HK-2 (cell line): ENCODE measurements at regions not wholly inside any gene's neighbourhood (a gene's known extent, or its start where the extent isn't known, plus 50 kb on each side); places are given as distances from the start of the nearest gene placed in this dataset.

Source experiments
- DNase-seq: peaks from one replicate; pipeline ENCODE4 v3.0.0-alpha.2; 2018; ENCODE audit not compliant: unreplicated experiment

DNA sequence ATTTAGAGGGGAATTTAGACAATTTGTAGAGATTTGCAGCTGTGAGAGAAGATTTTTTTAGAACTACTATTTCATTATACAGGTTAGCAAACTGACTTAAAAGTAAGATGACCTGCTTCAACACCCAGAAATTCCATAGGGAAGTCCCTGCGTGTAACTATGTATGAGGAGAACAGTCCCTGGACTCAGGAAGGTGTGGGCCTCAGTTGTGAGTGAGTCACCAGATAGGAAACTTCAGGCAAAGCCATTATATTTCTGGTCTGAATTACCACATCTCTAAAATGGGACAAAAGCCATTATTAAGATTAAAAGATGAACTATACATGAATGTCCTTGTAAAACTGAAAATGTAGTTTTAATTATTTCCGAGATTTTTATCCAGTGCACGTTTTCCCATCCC is 488.3 kb upstream of the GOLIM4 start:
- no peak for DNase-seq

GRCh38 chr3:168582503-168582902 is 486.8 kb upstream of the GOLIM4 start:
- DNase-seq = no peak

DNA sequence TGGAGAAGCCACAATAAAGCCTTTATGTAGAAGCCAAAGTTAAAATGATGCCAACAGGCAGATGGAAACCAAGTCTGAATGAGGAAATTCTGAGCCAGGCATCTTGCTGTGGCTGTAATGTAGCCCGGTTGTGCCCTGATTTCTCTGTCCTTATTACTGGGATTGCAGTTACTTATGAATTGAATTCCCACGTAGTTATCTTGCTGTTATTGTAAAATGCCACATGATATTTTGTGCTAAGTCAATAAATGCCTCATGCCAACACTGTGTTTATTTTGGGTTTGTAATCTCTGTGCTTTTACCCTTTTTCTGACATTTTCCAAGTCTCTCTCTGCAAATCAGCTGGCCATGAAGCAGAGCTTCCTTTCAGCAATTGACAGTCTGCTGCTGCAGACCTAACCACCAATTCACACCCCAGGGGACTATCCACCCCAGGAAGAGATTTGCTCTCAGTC is 486.1 kb upstream of the GOLIM4 start:
- DNase-seq = no peak

DNA sequence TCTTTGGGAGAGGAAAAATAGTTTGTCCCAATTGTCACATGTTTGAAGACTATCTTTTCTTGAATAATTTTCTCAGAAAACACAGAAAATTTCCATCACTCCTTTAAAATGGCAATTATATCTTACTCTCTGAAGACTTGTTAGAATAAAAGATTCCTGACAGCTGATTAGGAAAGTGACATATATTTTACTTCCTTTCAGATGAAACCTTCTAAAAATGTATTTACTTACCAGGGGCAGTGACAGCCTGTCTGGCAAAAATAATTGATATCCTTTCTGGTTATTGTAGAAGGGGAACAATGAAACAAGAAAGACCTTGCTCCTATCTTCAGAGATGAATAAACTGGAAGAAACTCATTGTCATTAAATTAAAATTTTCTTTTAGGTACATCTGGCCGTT is 483.3 kb upstream of the GOLIM4 start:
- no peak for DNase-seq

GRCh38 chr3:168575750-168576149 is 480.0 kb upstream of the GOLIM4 start:
- DNase-seq = no peak

DNA sequence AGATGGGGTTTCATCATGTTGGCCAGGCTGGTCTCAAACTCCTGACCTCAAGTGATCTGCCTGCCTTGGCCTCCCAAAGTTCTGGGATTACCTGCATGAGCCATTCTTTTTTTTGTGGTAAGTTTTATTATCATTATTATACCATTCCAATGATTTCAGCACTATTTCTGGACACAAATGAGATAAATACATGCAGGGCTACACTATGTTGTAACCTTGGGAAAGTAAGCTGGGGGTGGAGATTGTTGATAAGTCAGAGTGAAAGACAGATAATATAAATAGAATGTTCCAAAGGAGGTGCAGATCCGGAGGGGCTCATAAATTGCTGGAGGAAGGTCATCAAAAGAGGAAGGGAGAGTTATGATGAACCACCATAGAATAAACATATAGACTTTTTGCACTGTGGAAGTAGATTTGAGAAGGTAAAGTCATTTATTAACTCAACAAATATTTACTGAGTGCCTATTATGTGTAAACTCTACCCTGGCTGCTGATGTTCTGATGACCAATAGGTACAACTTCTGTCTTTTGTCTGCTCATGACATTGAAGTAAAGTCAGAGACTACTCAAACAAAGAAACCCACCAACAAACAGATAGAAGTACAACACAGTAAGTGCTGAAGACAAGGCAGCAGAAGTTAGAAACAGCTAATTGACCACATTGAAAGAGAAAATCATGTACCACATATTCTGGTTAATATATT is 478.9 kb upstream of the GOLIM4 start:
- DNase-seq = no peak

GRCh38 chr3:168570404-168571155 is 474.9 kb upstream of the GOLIM4 start:
- DNase-seq = no peak

DNA sequence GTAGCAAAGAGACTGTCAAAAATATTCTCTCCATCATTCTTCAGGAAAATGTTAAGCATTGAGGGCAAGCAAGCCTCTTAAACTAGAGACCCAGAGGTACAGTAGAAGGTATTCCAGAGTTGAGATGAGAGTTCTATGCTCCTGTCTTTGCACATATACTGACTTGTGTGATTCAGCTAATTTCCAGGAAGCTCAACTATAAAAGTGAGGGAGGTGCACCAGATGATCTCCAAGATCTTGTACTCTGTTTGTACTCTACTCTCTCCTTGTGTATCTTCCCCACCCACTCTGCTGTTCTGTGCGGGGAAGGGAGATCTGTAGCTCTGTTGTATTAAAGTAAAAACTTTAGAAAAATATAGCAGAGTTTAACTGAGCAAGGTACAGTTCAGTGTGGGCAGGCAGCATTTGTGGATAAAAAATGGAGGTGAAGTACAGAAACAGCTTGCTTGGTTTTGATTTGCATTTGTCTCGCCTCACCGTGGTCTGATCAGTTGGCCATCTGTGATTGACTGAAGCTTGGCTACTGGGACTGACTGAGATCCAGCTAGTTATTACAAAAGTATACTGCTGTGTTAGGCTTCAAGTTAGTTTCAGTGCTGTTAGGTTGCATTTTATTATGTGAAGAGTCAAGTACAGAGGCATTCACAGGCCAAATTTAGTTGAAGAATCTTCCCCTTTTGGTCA is 463.1 kb upstream of the GOLIM4 start:
- DNase-seq = no peak

DNA sequence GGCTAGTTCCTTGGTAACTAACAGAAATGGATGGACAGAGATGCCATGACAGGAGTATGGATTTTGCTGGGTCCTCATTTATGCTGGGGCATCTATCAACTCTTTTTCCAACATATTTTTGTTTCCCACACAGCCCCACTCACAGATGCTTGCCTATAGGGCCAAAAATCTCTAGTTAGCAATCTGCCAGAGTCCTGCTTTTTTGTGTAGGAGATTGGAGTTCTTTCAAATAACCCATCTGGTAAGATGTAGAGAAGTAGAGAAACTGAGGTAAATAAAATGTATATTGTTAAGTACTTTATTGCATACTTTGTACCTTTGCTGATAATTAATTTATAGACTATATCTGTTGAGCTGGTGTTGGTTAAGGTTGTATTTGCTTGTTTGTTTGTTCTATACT is 456.5 kb upstream of the GOLIM4 start:
- no peak for DNase-seq

- DNase-seq = no peak
These were observed 453.0 kb upstream of the GOLIM4 start for GRCh38 chr3:168548719-168549118.

DNA sequence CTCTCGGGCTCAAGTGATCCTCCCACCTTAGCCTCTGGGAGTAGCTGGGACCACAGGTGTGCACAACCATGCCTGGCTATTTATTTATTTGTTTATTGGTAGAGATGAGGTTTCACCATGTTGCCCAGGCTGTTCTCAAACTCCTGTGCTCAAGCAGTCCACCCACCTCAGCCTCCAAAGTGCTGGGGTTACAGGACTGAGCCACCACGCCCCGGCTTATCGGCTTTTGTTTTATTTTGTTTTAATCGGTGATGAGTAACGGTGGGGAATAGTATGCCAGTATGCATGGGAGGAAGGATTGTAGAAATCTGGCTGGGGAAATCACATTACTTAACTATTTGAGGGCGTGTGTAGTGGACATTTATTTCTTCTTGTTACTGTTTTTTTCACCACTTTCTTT is 451.0 kb upstream of the GOLIM4 start:
- DNase-seq = no peak

GRCh38 chr3:168545591-168545990 is 449.9 kb upstream of the GOLIM4 start:
- no peak for DNase-seq

DNA sequence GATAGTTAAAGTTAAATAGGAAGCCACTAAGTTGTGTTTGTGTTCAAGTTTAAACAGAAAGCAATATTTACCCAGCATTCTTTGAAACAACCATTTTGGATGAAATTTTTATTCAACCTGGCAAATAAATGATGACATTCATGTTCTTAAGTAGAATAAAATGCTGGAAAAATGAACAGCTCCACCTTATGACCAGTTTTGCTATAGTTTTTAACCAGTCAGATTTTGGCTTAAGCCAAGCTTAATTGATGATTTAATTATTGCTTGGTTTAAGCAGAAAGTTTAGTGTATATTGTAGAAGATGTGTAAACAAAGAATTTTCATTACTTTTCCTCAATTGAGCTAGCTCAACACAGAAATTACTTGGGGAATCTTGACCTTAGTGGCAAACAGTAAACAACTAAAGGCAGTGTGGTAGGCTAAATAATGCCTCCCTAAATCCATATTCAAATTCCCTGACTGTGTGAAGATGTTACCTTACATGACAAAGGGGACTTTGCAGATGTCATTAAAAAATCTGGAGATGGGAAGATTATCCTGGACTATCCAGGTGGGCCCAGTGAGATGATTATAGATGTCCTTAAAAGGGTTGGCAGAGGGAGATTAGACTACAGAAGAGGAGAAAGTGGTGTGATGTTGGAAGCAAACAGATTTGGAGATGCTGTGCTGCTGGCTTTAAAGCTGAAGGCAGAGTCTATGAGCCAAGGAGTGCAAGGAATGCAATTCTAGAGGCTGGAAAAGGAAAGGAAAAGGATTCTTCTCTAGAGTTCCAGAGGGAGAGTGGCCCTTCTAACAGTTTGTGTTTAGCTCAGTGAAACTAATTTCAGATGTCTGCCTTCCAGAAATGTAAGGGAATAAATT is 448.6 kb upstream of the GOLIM4 start:
- DNase-seq = no peak

DNA sequence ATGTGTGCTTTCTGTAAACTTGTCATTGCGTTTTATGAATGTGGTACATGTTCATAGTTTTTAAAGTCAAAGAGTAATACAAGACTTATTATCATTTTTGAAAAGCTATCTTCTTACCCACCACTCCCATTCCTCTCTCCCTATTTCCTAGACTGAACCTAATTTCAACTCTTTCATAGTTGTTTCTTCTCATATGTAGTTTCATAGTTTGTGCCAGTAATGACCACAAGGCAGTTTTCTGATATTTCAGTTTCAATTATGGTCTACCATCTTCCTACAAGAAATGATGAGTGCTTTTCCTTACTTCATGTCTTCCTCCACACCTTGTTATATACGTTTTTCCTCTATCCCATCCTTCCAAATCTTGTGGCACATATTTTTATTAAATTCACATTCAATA is 445.0 kb upstream of the GOLIM4 start:
- DNase-seq = no peak

DNA sequence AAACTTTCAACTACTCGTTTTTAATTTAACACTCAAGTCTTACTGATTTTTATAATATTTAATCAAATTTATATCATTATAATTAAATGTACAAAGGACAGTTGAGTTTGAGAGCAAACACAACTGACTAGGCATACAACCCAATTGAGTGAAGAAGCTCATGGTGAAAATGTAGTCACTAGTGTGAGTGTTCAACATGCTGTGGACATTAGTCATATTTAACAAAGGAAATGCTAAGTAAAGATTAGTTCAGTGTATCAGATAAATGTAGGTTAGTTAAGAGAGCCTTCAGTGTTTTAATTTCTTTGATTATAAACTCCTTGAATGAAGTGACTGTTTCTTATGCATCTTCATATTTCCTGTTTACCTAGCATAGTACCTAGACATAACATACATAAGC is 444.2 kb upstream of the GOLIM4 start:
- DNase-seq = no peak

DNA sequence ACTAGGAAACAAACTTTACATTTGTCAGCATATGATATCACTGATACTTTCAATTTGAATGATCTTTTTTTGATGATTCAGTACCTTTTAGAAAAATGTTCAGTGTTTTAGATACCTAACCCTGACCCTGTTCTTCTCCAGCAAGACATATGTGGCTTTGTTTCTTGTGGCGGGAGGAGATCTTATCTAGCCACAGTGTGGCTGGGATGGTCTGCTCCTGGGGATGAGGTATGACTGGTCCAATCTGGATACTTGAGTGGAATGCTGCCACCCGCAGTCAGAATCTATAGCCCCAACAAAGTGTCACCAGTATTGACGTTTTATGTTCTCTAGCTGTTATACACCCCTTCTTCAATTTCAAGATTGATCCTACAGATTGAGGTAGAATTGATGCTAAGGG is 439.0 kb upstream of the GOLIM4 start:
- DNase-seq = no peak

- no peak for DNase-seq
These were observed 437.9 kb upstream of the GOLIM4 start for GRCh38 chr3:168533600-168533999.

- DNase-seq = no peak
These were observed 436.4 kb upstream of the GOLIM4 start for GRCh38 chr3:168532135-168532534.

DNA sequence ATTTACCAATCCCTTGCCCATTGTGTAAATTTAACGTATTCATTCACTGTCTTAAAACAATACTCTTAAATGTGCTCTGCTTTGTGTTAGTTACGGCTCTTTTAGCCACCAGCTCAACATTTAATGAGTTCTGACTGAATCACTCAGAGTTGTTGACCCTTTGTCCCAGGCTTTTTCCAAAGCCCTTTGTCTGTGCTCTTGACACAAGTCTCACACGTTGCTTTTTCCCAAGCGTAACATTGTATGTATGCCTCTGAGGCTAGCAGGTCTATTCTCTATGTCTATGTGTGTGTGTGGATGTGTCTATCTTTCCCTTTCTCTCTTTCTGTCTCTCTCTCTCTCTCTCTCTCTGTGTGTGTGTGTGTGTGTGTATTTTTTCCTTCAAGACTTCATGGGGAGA is 435.4 kb upstream of the GOLIM4 start:
- no peak for DNase-seq

- DNase-seq = no peak
These were observed 428.4 kb upstream of the GOLIM4 start for GRCh38 chr3:168524129-168524528.

DNA sequence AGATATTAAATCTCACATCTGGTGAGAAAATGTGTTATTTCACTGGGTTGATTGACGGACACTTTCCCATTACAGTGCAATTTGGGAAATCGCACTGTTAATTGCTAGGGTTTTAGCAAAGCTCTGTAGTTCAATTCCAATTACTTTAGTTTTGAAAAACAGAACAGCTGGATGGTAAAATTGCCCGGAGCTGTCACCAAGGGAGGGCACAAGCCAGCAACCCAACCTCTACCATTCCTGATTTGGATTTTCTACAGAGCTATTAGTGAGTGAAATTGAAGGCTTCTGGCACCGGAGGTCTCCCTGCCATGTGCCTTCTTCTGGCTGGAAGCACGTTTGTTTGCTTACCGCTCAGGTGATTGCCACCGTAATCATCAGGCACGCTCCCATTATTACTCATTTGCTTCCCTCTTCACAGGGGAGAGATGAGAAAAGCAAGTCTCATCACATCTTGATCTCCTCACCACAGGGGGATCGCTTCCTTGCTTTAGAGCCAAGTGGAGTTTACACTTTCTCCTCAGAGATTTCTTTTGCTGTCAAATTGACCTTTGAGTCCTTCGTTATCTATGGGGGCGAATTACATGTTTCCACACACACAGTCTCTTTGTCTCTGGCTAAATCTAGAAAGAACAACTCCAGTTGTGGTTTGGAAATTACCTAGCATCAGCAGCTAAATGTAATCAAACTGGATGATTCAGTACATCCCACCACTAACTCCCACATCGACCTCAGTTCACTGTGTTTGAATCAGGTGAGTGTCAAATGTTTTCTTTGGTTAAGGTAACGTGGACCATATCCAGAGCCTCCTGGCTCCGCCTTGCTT is 421.7 kb upstream of the GOLIM4 start:
- no peak for DNase-seq
